Adrenal gland (tissue), 5 donors: ENCODE measurements at regions not wholly inside any gene's neighbourhood (a gene's known extent, or its start where the extent isn't known, plus 50 kb on each side); places are given as distances from the start of the nearest gene placed in this dataset.

Source experiments
- CTCF ChIP-seq, 6 experiments: fragments of 450-650 bp in 4 of 6; fragments of 200-600 bp in 2 of 6; sonication (generic) in 1 of 6; IDR thresholded peaks; 1 replicate in 5 of 6; 2 replicates in 1 of 6; pipeline versions ENCODE4 v1.5.1 to v1.8.0; 2016 to 2021; ENCODE audit warnings: antibody characterized with exemption in 6 of 6, mild to moderate bottlenecking in 2 of 6, moderate library complexity in 1 of 6
- POLR2A ChIP-seq, 2 donors: fragments of 450-650 bp; IDR thresholded peaks; one replicate each; pipeline ENCODE4 v1.6.1; 2017; ENCODE audit warnings: antibody characterized with exemption in 2 of 2, mild to moderate bottlenecking in 2 of 2, moderate library complexity in 1 of 2
- donor health status: DM: no; HTN: no; CAD: no.

- TF ChIP-seq CTCF (IDR thresholded peaks at IDR 0.05) = no peak
- no peak for TF ChIP-seq POLR2A (IDR thresholded peaks at IDR 0.05)
Measured at GRCh38 chr7:16348251-16348650, 73.1 kb downstream of the CRPPA start.
